ENCODE measurements at regions not wholly inside any gene's neighbourhood (a gene's known extent, or its start where the extent isn't known, plus 50 kb on each side); places are given as distances from the start of the nearest gene placed in this dataset.

- no peak for TF ChIP-seq POU2F2 (IDR thresholded peaks at IDR 0.05; ENCODE audit: low read depth, low read length)
- TF ChIP-seq PAX5 (IDR thresholded peaks at IDR 0.05; ENCODE audit: insufficient read depth, low read length, severe bottlenecking), result no peak
- TF ChIP-seq POLR2A (IDR thresholded peaks at IDR 0.05; ENCODE audit: low read depth, low read length), result no peak
- no peak for TF ChIP-seq TAF1 (IDR thresholded peaks at IDR 0.05; ENCODE audit: low read depth, low read length)
- TF ChIP-seq POLR2AphosphoS5 (IDR thresholded peaks at IDR 0.05; ENCODE audit: low read depth, low read length), result no peak
- no peak for TF ChIP-seq SPI1 (IDR thresholded peaks at IDR 0.05; ENCODE audit: low read depth, low read length)
- no peak for FAIRE-seq
- DNase-seq (ENCODE audit: insufficient read length, low spot score), result no peak
Observed at GRCh38 chr19:32138416-32138815, 207.0 kb upstream of the ZNF507 start.

DNA sequence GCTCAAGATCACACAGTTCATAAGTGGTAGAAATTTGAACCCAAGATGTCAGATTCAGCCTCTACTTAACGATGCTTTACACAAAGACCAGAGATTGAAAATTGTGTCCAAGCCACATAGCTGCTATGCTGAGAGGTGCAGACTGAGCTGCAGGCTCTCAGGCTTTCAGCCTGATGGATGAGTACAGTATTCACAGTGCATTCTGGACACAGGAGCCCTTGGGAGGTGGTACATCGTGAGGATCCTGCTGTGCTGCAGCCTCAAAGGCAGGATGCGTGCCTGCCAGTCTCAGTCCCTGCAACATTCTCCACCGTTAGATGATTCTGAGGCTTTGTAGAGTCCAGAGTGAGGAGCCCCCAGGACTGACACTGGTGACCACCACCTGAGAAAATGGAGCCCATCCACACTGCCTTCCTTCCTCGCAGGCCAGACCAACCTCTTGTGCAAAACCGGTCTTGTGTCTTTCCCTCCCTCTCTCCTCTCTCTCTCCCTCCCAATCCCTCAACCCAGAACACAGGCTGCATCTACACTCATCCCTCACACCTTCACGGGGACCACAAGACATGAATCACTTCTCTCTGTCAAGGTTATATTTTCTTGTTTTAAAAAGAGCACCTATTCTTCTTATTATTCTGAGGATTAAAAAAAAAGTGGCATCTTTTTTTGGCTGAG, 203.4 kb upstream of the ZNF507 start:
- DNase-seq (ENCODE audit: insufficient read length, low spot score) (no peak), FAIRE-seq (no peak)
- no peak for TF ChIP-seq TAF1 (IDR thresholded peaks at IDR 0.05; ENCODE audit: low read depth, low read length)
- no peak for TF ChIP-seq POLR2AphosphoS5 (IDR thresholded peaks at IDR 0.05; ENCODE audit: low read depth, low read length)
- TF ChIP-seq PAX5 (IDR thresholded peaks at IDR 0.05; ENCODE audit: insufficient read depth, low read length, severe bottlenecking), result no peak
- TF ChIP-seq POLR2A (IDR thresholded peaks at IDR 0.05; ENCODE audit: low read depth, low read length), result no peak
- TF ChIP-seq POU2F2 (IDR thresholded peaks at IDR 0.05; ENCODE audit: low read depth, low read length), result no peak
- no peak for TF ChIP-seq SPI1 (IDR thresholded peaks at IDR 0.05; ENCODE audit: low read depth, low read length)

- TF ChIP-seq POLR2AphosphoS5 (IDR thresholded peaks at IDR 0.05; ENCODE audit: low read depth, low read length), result no peak
- no peak for TF ChIP-seq TAF1 (IDR thresholded peaks at IDR 0.05; ENCODE audit: low read depth, low read length)
- TF ChIP-seq SPI1 (IDR thresholded peaks at IDR 0.05; ENCODE audit: low read depth, low read length), result no peak
- no peak for TF ChIP-seq POU2F2 (IDR thresholded peaks at IDR 0.05; ENCODE audit: low read depth, low read length)
- no peak for TF ChIP-seq PAX5 (IDR thresholded peaks at IDR 0.05; ENCODE audit: insufficient read depth, low read length, severe bottlenecking)
- TF ChIP-seq POLR2A (IDR thresholded peaks at IDR 0.05; ENCODE audit: low read depth, low read length), result no peak
- DNase-seq (ENCODE audit: insufficient read length, low spot score) (no peak), FAIRE-seq (no peak)
Observed at GRCh38 chr19:32146664-32147063, 198.7 kb upstream of the ZNF507 start.

DNA sequence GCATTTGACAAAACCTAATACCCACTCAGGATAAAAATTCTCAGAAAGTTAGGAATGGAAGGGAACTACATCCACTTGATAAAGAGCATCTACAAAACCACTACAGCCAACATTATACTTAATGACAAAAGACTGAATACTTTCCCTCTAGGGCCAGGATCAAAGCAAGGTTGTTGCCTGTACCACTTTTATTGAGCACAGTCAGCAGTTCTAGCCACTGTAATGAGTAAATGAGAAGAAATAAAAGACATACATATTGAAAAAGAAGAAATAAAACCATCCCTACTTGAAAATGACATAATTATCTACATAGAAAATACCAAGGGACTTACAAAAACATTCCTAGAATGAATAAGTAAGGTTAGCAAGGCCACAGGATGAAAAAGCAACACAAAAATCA, 194.8 kb upstream of the ZNF507 start:
- TF ChIP-seq POLR2A (IDR thresholded peaks at IDR 0.05; ENCODE audit: low read depth, low read length) (no peak), POLR2AphosphoS5 (IDR thresholded peaks at IDR 0.05; ENCODE audit: low read depth, low read length) (no peak), POU2F2 (IDR thresholded peaks at IDR 0.05; ENCODE audit: low read depth, low read length) (no peak), SPI1 (IDR thresholded peaks at IDR 0.05; ENCODE audit: low read depth, low read length) (no peak), TAF1 (IDR thresholded peaks at IDR 0.05; ENCODE audit: low read depth, low read length) (no peak), PAX5 (IDR thresholded peaks at IDR 0.05; ENCODE audit: insufficient read depth, low read length, severe bottlenecking) (no peak)
- DNase-seq (ENCODE audit: insufficient read length, low spot score) (no peak), FAIRE-seq (no peak)

DNA sequence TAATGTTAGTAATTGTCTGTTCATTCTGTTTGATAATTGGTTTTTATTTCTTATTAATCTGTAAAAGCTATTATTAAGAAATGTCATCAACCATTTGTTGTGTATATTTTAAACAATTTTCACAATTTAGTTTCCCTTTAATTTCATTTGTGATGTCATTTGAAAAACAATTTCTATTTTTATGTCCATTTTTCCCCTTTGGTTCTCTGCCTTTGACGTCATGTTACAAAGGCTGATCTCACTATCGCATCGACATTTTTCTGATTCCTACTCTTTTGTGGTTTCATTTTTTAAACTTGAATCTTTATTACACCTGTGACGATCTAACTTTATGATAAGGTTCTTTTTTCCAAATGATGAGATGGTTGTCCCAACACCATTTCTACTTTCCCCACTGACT, 191.0 kb upstream of the ZNF507 start:
- no peak for DNase-seq (ENCODE audit: insufficient read length, low spot score)
- TF ChIP-seq POU2F2 (IDR thresholded peaks at IDR 0.05; ENCODE audit: low read depth, low read length), result no peak
- TF ChIP-seq POLR2A (IDR thresholded peaks at IDR 0.05; ENCODE audit: low read depth, low read length), result no peak
- TF ChIP-seq PAX5 (IDR thresholded peaks at IDR 0.05; ENCODE audit: insufficient read depth, low read length, severe bottlenecking), result no peak
- no peak for TF ChIP-seq SPI1 (IDR thresholded peaks at IDR 0.05; ENCODE audit: low read depth, low read length)
- TF ChIP-seq TAF1 (IDR thresholded peaks at IDR 0.05; ENCODE audit: low read depth, low read length), result no peak
- TF ChIP-seq POLR2AphosphoS5 (IDR thresholded peaks at IDR 0.05; ENCODE audit: low read depth, low read length), result no peak
- FAIRE-seq, result no peak

DNA sequence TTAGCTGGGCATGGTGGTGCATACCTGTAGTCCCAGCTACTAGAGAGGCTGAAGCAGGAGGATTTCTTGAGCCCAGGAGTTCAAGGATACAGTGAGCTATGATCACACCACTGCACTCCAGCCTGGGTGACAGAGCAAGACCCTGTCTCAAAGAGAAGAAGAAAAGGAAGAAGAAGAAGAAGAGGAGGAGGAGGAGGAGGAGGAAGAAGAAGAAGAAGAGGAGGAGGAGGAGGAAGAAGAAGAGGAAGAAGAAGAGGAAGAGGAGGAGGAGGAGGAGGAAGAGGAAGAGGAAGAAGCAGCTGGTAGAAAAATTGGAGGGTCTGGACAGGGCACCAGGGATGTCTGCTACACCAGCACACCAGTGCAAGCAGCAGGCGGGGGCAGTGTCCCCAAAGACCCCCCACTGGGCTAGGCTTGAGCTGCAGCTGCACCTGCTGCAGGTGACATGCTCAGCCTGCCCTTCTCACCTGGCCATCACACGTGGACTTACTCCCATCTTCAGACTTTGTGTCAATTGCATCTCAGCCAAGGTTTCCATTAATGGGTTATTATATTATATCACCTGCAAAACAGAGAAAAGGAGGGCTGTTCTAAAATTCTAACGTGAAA, 180.9 kb upstream of the ZNF507 start:
- FAIRE-seq (no peak), DNase-seq (ENCODE audit: insufficient read length, low spot score) (no peak)
- TF ChIP-seq PAX5 (IDR thresholded peaks at IDR 0.05; ENCODE audit: insufficient read depth, low read length, severe bottlenecking) (no peak), POLR2AphosphoS5 (IDR thresholded peaks at IDR 0.05; ENCODE audit: low read depth, low read length) (no peak), POU2F2 (IDR thresholded peaks at IDR 0.05; ENCODE audit: low read depth, low read length) (no peak), TAF1 (IDR thresholded peaks at IDR 0.05; ENCODE audit: low read depth, low read length) (no peak), POLR2A (IDR thresholded peaks at IDR 0.05; ENCODE audit: low read depth, low read length) (no peak), SPI1 (IDR thresholded peaks at IDR 0.05; ENCODE audit: low read depth, low read length) (no peak)

- TF ChIP-seq POLR2A (IDR thresholded peaks at IDR 0.05; ENCODE audit: low read depth, low read length), result no peak
- no peak for FAIRE-seq
- DNase-seq (ENCODE audit: insufficient read length, low spot score), result no peak
Observed at GRCh38 chr19:32165141-32165540, 180.3 kb upstream of the ZNF507 start.

- no peak for TF ChIP-seq PAX5 (IDR thresholded peaks at IDR 0.05; ENCODE audit: insufficient read depth, low read length, severe bottlenecking)
- TF ChIP-seq POU2F2 (IDR thresholded peaks at IDR 0.05; ENCODE audit: low read depth, low read length), result no peak
- no peak for TF ChIP-seq SPI1 (IDR thresholded peaks at IDR 0.05; ENCODE audit: low read depth, low read length)
- TF ChIP-seq POLR2A (IDR thresholded peaks at IDR 0.05; ENCODE audit: low read depth, low read length), result no peak
- no peak for TF ChIP-seq POLR2AphosphoS5 (IDR thresholded peaks at IDR 0.05; ENCODE audit: low read depth, low read length)
- no peak for TF ChIP-seq TAF1 (IDR thresholded peaks at IDR 0.05; ENCODE audit: low read depth, low read length)
- no peak for FAIRE-seq
- no peak for DNase-seq (ENCODE audit: insufficient read length, low spot score)
Observed at GRCh38 chr19:32165750-32166149, 179.7 kb upstream of the ZNF507 start.

DNA sequence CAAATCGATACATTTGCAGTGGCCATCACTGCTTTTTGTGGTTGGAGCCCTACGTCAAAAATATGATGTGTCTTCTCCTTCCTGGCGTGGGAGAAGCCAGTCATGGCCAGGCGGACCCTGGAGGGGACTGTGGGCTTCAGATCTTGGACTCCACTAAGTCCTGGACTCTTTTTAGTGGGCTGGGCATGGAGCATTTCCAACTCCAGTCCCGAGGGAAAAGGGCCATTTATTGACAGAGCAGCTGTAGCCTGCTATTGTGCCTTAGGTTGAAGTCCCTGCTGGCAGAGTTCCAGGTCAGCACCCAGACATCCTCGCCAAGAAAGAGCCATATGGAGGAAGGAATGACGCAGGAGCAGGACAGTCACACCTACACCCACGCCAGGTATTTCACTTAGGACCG, 179.2 kb upstream of the ZNF507 start:
- no peak for DNase-seq (ENCODE audit: insufficient read length, low spot score)

More for the DNA sequence above, 179.2 kb upstream of the ZNF507 start:
- TF ChIP-seq SPI1 (IDR thresholded peaks at IDR 0.05; ENCODE audit: low read depth, low read length) (no peak), PAX5 (IDR thresholded peaks at IDR 0.05; ENCODE audit: insufficient read depth, low read length, severe bottlenecking) (no peak), POU2F2 (IDR thresholded peaks at IDR 0.05; ENCODE audit: low read depth, low read length) (no peak), POLR2AphosphoS5 (IDR thresholded peaks at IDR 0.05; ENCODE audit: low read depth, low read length) (no peak), TAF1 (IDR thresholded peaks at IDR 0.05; ENCODE audit: low read depth, low read length) (no peak), POLR2A (IDR thresholded peaks at IDR 0.05; ENCODE audit: low read depth, low read length) (no peak)
- no peak for FAIRE-seq
